ENCODE measurements at regions not wholly inside any gene's neighbourhood (a gene's known extent, or its start where the extent isn't known, plus 50 kb on each side); places are given as distances from the start of the nearest gene placed in this dataset.

DNA sequence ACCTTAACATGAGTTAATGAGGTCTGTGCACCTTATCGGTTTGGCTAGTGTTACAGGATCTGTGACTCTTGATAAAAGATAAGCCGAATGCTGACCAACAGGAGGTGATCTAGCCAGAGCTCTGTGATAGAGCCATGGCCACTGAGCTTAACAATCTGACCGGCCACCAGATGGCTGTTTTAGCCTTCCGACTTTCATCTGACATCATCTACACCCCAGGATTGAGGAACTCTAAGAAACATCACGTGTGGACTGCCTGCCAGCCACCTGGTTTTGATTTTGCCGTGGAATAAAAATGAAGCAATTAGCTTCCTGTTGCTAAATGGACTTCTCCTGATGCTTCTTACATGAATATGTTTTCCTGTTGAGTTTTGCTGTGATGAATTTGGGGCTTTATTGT lies 281.3 kb downstream of the CEMIP2 start:
- TF ChIP-seq POLR2AphosphoS5 (IDR thresholded peaks at IDR 0.05; ENCODE audit: low read depth, low read length) (no peak), SIN3A (IDR thresholded peaks at IDR 0.05; ENCODE audit: borderline replicate concordance, insufficient read depth, low read length) (no peak)

DNA sequence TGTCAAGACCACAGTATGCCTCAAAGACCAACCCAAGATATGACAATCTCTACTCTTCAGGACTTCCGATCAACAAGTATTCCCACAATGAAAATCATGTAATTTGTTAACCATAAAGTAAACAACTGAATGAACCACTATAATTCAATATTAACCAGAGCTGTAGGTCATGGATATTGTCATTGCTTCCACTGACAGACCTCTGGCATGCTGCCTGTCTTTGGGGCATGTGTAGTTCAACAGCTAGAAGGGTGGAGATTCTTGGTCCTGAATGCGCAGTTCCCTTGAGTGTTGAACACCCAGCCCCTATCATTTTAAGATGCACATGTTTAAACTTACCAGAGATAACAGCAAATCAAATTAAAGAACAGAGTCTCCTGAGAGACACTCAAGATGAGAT lies 283.0 kb downstream of the CEMIP2 start:
- TF ChIP-seq SIN3A (IDR thresholded peaks at IDR 0.05; ENCODE audit: borderline replicate concordance, insufficient read depth, low read length) (no peak), TAF1 (IDR thresholded peaks at IDR 0.05; ENCODE audit: borderline replicate concordance, insufficient read depth, low read length) (no peak), POLR2AphosphoS5 (IDR thresholded peaks at IDR 0.05; ENCODE audit: low read depth, low read length) (no peak), FOXP2 (optimal IDR thresholded peaks at IDR 0.05; ENCODE audit: borderline replicate concordance, extremely low read depth, extremely low read length, insufficient read depth) (no peak)
- TF ChIP-seq, protein P1, sequence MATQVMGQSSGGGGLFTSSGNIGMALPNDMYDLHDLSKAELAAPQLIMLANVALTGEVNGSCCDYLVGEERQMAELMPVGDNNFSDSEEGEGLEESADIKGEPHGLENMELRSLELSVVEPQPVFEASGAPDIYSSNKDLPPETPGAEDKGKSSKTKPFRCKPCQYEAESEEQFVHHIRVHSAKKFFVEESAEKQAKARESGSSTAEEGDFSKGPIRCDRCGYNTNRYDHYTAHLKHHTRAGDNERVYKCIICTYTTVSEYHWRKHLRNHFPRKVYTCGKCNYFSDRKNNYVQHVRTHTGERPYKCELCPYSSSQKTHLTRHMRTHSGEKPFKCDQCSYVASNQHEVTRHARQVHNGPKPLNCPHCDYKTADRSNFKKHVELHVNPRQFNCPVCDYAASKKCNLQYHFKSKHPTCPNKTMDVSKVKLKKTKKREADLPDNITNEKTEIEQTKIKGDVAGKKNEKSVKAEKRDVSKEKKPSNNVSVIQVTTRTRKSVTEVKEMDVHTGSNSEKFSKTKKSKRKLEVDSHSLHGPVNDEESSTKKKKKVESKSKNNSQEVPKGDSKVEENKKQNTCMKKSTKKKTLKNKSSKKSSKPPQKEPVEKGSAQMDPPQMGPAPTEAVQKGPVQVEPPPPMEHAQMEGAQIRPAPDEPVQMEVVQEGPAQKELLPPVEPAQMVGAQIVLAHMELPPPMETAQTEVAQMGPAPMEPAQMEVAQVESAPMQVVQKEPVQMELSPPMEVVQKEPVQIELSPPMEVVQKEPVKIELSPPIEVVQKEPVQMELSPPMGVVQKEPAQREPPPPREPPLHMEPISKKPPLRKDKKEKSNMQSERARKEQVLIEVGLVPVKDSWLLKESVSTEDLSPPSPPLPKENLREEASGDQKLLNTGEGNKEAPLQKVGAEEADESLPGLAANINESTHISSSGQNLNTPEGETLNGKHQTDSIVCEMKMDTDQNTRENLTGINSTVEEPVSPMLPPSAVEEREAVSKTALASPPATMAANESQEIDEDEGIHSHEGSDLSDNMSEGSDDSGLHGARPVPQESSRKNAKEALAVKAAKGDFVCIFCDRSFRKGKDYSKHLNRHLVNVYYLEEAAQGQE (IDR thresholded peaks at IDR 0.05; ENCODE audit: insufficient read depth in 1 of 2, low read depth in 2 of 2, low read length in 2 of 2), result no peak

DNA sequence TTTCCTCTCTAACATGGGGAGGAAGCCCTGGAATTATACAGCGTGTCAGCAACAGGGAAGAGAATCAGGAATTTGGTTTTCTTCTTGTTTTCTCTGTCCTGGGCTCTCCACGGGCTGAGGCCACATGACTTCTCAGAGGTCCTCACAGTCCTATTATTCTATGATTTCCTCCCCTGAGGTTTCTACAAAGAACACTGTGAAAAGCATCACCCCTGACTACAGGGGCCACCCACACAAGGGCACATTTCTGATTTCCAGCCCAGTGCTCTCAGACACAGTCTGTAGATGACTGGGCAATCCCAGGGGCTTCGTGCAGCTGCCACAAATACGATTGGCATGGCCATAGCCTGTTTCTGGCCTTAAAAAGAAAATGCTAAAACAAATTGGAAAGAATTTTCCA lies 284.9 kb downstream of the CEMIP2 start:
- no peak for TF ChIP-seq POLR2AphosphoS5 (IDR thresholded peaks at IDR 0.05; ENCODE audit: low read depth, low read length)
- no peak for TF ChIP-seq SIN3A (IDR thresholded peaks at IDR 0.05; ENCODE audit: borderline replicate concordance, insufficient read depth, low read length)
- TF ChIP-seq FOXP2 (optimal IDR thresholded peaks at IDR 0.05; ENCODE audit: borderline replicate concordance, extremely low read depth, extremely low read length, insufficient read depth), result no peak
- no peak for TF ChIP-seq TAF1 (IDR thresholded peaks at IDR 0.05; ENCODE audit: borderline replicate concordance, insufficient read depth, low read length)
- TF ChIP-seq, protein P1 (IDR thresholded peaks at IDR 0.05; ENCODE audit: insufficient read depth in 1 of 2, low read depth in 2 of 2, low read length in 2 of 2), result no peak

DNA sequence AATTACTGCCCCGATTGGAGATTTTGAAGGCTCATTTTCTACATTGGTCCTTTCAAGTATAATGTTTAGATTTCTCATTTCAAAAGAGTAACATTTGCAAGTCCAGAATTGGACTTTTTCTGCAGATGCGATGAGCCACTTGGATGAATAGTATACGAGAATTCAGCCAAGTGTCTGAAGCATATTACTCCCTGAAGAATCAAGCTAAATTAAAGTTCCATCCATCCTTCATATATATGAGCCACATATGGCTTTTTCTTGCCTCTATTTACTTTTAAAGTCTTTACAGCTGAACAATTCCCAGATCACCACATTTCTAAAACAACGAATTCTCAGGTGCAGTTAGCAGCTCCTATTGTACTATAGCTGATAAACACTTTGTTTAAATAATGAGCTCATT lies 288.7 kb downstream of the CEMIP2 start:
- no peak for TF ChIP-seq FOXP2 (optimal IDR thresholded peaks at IDR 0.05; ENCODE audit: borderline replicate concordance, extremely low read depth, extremely low read length, insufficient read depth)
- no peak for TF ChIP-seq SIN3A (IDR thresholded peaks at IDR 0.05; ENCODE audit: borderline replicate concordance, insufficient read depth, low read length)
- TF ChIP-seq POLR2AphosphoS5 (IDR thresholded peaks at IDR 0.05; ENCODE audit: low read depth, low read length), result no peak
- TF ChIP-seq TAF1 (IDR thresholded peaks at IDR 0.05; ENCODE audit: borderline replicate concordance, insufficient read depth, low read length), result no peak
- TF ChIP-seq, protein P1 (IDR thresholded peaks at IDR 0.05; ENCODE audit: insufficient read depth in 1 of 2, low read depth in 2 of 2, low read length in 2 of 2), result no peak

DNA sequence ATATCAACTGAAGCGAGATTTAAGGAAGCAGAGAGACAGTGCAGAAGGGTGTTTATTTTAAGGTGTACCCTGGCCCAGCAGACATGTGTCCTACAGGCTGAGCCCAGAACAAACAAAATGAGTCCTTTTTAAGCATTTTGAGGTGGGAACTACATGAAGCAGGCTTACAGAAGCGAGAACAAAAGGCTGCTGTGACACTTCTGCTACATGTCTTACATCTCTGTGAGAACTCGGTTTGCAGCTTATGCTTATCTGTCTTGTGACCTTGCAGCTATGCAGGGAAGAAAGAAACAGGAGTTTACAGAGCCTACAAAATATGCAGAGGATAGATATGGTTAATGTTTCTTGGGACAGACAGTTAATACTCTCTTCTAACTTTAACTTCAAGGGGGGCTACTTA lies 295.9 kb downstream of the CEMIP2 start:
- TF ChIP-seq SIN3A (IDR thresholded peaks at IDR 0.05; ENCODE audit: borderline replicate concordance, insufficient read depth, low read length) (no peak), TAF1 (IDR thresholded peaks at IDR 0.05; ENCODE audit: borderline replicate concordance, insufficient read depth, low read length) (no peak), FOXP2 (optimal IDR thresholded peaks at IDR 0.05; ENCODE audit: borderline replicate concordance, extremely low read depth, extremely low read length, insufficient read depth) (no peak), POLR2AphosphoS5 (IDR thresholded peaks at IDR 0.05; ENCODE audit: low read depth, low read length) (no peak)

DNA sequence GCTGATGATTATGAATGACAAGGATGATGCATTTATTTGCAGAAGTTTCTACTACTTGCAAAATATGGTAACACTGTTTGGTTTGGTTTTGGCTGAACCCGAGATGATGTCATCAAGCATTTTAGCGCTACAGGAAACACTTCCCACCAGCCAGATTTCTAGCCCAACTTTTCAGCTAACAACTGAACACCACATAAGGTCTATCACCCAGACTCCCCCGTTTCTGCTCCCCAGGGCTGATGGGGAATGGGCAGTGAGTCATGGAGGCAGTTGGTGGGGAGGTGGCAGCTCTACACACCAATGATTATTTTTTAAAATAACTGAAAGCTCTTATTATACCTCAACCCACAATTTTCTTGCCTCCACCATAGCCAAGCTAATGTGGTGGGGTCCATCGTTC lies 302.9 kb downstream of the CEMIP2 start:
- no peak for TF ChIP-seq POLR2AphosphoS5 (IDR thresholded peaks at IDR 0.05; ENCODE audit: low read depth, low read length)
- TF ChIP-seq FOXP2 (optimal IDR thresholded peaks at IDR 0.05; ENCODE audit: borderline replicate concordance, extremely low read depth, extremely low read length, insufficient read depth), result no peak
- TF ChIP-seq SIN3A (IDR thresholded peaks at IDR 0.05; ENCODE audit: borderline replicate concordance, insufficient read depth, low read length), result no peak
- TF ChIP-seq TAF1 (IDR thresholded peaks at IDR 0.05; ENCODE audit: borderline replicate concordance, insufficient read depth, low read length), result no peak
- TF ChIP-seq, protein P1 (IDR thresholded peaks at IDR 0.05; ENCODE audit: insufficient read depth in 1 of 2, low read depth in 2 of 2, low read length in 2 of 2), result no peak

All from PFSK-1 (cell line).